Loucy (cell line): ENCODE measurements at regions not wholly inside any gene's neighbourhood (a gene's known extent, or its start where the extent isn't known, plus 50 kb on each side); places are given as distances from the start of the nearest gene placed in this dataset.

Source experiments
- H2AFZ ChIP-seq: fragments of 200-600 bp; sonication (generic); 2 replicates; pipeline ENCODE4 v1.6.0; 2016; ENCODE audit warnings: antibody characterized with exemption, mild to moderate bottlenecking, low read length, moderate library complexity
- H3F3A ChIP-seq: fragments of 200-600 bp; 2 replicates; pipeline ENCODE4 v1.6.0; 2016; ENCODE audit warnings: antibody characterized with exemption, low read depth, mild to moderate bottlenecking
- H3K27me3 ChIP-seq: fragments of 200-600 bp; sonication (generic); 2 replicates; pipeline ENCODE4 v1.6.1; 2014; ENCODE audit warnings: low read length, mild to moderate bottlenecking; ENCODE audit not compliant: insufficient read depth, poor library complexity, severe bottlenecking
- H3K36me3 ChIP-seq: fragments of 200-600 bp; sonication (generic); 2 replicates; pipeline ENCODE4 v1.6.1; 2016; ENCODE audit warnings: low read length; ENCODE audit not compliant: insufficient read depth
- H3K4me1 ChIP-seq: fragments of 200-600 bp; sonication (generic); 2 replicates; pipeline ENCODE4 v1.5.1; 2014; ENCODE audit warnings: low read length, mild to moderate bottlenecking; ENCODE audit not compliant: insufficient read depth, poor library complexity, severe bottlenecking
- H3K4me2 ChIP-seq: fragments of 200-600 bp; sonication (generic); 2 replicates; pipeline ENCODE4 v1.6.0; 2014; ENCODE audit warnings: antibody characterized with exemption, low read length, low read depth, mild to moderate bottlenecking; ENCODE audit not compliant: poor library complexity, severe bottlenecking
- H3K4me3 ChIP-seq: fragments of 200-600 bp; sonication (generic); 2 replicates; pipeline ENCODE4 v1.5.1; 2014; ENCODE audit warnings: low read length, mild to moderate bottlenecking, mixed read lengths; ENCODE audit not compliant: poor library complexity, severe bottlenecking
- H3K79me2 ChIP-seq: fragments of 200-600 bp; sonication (generic); 2 replicates; pipeline ENCODE4 v1.6.1; 2014; ENCODE audit warnings: low read length; ENCODE audit not compliant: insufficient read depth
- H3K9ac ChIP-seq: fragments of 200-600 bp; sonication (generic); 2 replicates; pipeline ENCODE4 v1.6.0; 2014; ENCODE audit warnings: mild to moderate bottlenecking, low read depth, low read length, moderate library complexity; ENCODE audit not compliant: poor library complexity, severe bottlenecking
- H3K9me2 ChIP-seq: fragments of 200-600 bp; sonication (generic); replicated peaks from 2 replicates; pipeline ENCODE4 v1.6.1; 2016; ENCODE audit warnings: low read depth, low read length, mixed read lengths
- H3K9me3 ChIP-seq: fragments of 200-600 bp; sonication (generic); 2 replicates; pipeline ENCODE4 v1.6.1; 2014; ENCODE audit warnings: mild to moderate bottlenecking, antibody characterized with exemption, low read length, low read depth; ENCODE audit not compliant: insufficient read depth
- H4K20me1 ChIP-seq: fragments of 200-600 bp; sonication (generic); 2 replicates; pipeline ENCODE4 v1.6.0; 2014; ENCODE audit warnings: antibody characterized with exemption, low read length, mild to moderate bottlenecking; ENCODE audit not compliant: insufficient read depth, poor library complexity, severe bottlenecking
- CTCF ChIP-seq: fragments of 200-600 bp; sonication (generic); conservative IDR thresholded peaks from 2 replicates; pipeline ENCODE4 v1.5.1; 2014; ENCODE audit warnings: mild to moderate bottlenecking, antibody characterized with exemption, low read length
- EZH2phosphoT487 ChIP-seq: fragments of 200-600 bp; IDR thresholded peaks from 2 replicates; pipeline ENCODE4 v1.6.1; 2018; ENCODE audit warnings: antibody characterized with exemption, mild to moderate bottlenecking, moderate library complexity, borderline replicate concordance

- H3K79me2 ChIP-seq: no peaks in the 10 kb centered on the region
- no peaks in the 10 kb centered on the region for H3K36me3 ChIP-seq
- H2AFZ ChIP-seq: no peak overlapping the region
- no peaks in the 10 kb centered on the region for H4K20me1 ChIP-seq
- no peaks in the 10 kb centered on the region for H3K27me3 ChIP-seq
- no peak for TF ChIP-seq EZH2phosphoT487
- no peak for TF ChIP-seq CTCF
- H3K4me1 ChIP-seq: no peaks in the 10 kb centered on the region
- no peaks in the 10 kb centered on the region for H3K9me2 ChIP-seq
- H3K4me3 ChIP-seq: no peak overlapping the region
- no peaks in the 10 kb centered on the region for H3F3A ChIP-seq
- no peak overlapping the region for H3K9ac ChIP-seq
- 0 out of 2 replicates have a peak, but pooled peaks cover 4% of the 10 kb centered on the region for H3K9me3 ChIP-seq
- H3K4me2 ChIP-seq: no peak overlapping the region
These were observed 619.2 kb downstream of the IRS1 start for GRCh38 chr2:226180281-226180884.

GRCh38 chr2:226179010-226179409, 620.6 kb downstream of the IRS1 start:
- Histone ChIP-seq H4K20me1 (no peaks in the 10 kb centered on the region), H3K27me3 (no peaks in the 10 kb centered on the region), H2AFZ (no peak overlapping the region), H3K9me3 (0 out of 2 replicates have a peak, but pooled peaks cover 4% of the 10 kb centered on the region), H3K4me3 (no peak overlapping the region), H3K4me1 (no peaks in the 10 kb centered on the region), H3F3A (no peaks in the 10 kb centered on the region), H3K9ac (no peak overlapping the region), H3K79me2 (no peaks in the 10 kb centered on the region), H3K36me3 (no peaks in the 10 kb centered on the region), H3K9me2 (no peaks in the 10 kb centered on the region), H3K4me2 (no peak overlapping the region)
- no peak for TF ChIP-seq EZH2phosphoT487
- TF ChIP-seq CTCF: no peak

GRCh38 chr2:226176283-226176984, 623.2 kb downstream of the IRS1 start:
- TF ChIP-seq CTCF: no peak
- no peak for TF ChIP-seq EZH2phosphoT487
- H3K4me2 ChIP-seq: no peak overlapping the region
- H3K4me3 ChIP-seq: no peak overlapping the region
- H3K4me1 ChIP-seq: no peaks in the 10 kb centered on the region
- H3K79me2 ChIP-seq: no peaks in the 10 kb centered on the region
- H3K9me3 ChIP-seq: 0 out of 2 replicates have a peak, but pooled peaks cover 4% of the 10 kb centered on the region
- no peaks in the 10 kb centered on the region for H3F3A ChIP-seq
- no peaks in the 10 kb centered on the region for H3K27me3 ChIP-seq
- H2AFZ ChIP-seq: no peak overlapping the region
- no peak overlapping the region for H3K9ac ChIP-seq
- no peaks in the 10 kb centered on the region for H4K20me1 ChIP-seq
- no peaks in the 10 kb centered on the region for H3K9me2 ChIP-seq
- H3K36me3 ChIP-seq: no peaks in the 10 kb centered on the region
